MCF 10A (cell line): ENCODE measurements at regions not wholly inside any gene's neighbourhood (a gene's known extent, or its start where the extent isn't known, plus 50 kb on each side); places are given as distances from the start of the nearest gene placed in this dataset.

Experiments
- BruUV-seq: library from RNA; stranded (reverse); fragments of 400-500 nt; replicated peaks from 2 replicates; lab custom pipeline; 2021; lab: Mats Ljungman, UMichigan
- CTCF ChIA-PET: fragments of 300-600 bp; sonication (Branson Sonifier 250); formaldehyde crosslinking; extraction: SDS; loops from one replicate; lab custom pipeline; 2021; ENCODE audit warnings: antibody characterized with exemption, inconsistent platforms; lab: Yijun Ruan, JAX
- POLR2A ChIA-PET: fragments of 300-600, 350-650 bp; sonication (Branson Sonifier 250); formaldehyde crosslinking; extraction: SDS; loops from one replicate; lab custom pipeline; 2020; ENCODE audit warnings: antibody characterized with exemption, inconsistent platforms; lab: Yijun Ruan, JAX
- DNase-seq: peaks from one replicate; pipeline ENCODE4 v3.0.0-alpha.2; 2018; ENCODE audit not compliant: unreplicated experiment
- H3K27ac Mint-ChIP-seq: one replicate; pipeline ENCODE4 v1.8.0; 2022; ENCODE audit warnings: mild to moderate bottlenecking, low read depth, mixed read lengths; ENCODE audit not compliant: unreplicated experiment
- H3K27me3 Mint-ChIP-seq: one replicate; pipeline ENCODE4 v1.8.0; 2022; ENCODE audit warnings: mixed read lengths; ENCODE audit not compliant: insufficient read depth, unreplicated experiment
- H3K36me3 Mint-ChIP-seq: one replicate; pipeline ENCODE4 v1.8.0; 2022; ENCODE audit warnings: mild to moderate bottlenecking, moderate library complexity, mixed read lengths; ENCODE audit not compliant: insufficient read depth, unreplicated experiment
- H3K4me1 Mint-ChIP-seq: one replicate; pipeline ENCODE4 v1.8.0; 2022; ENCODE audit warnings: mixed read lengths; ENCODE audit not compliant: insufficient read depth, unreplicated experiment
- H3K4me3 Mint-ChIP-seq: one replicate; pipeline ENCODE4 v1.8.0; 2022; ENCODE audit warnings: mild to moderate bottlenecking, moderate library complexity, mixed read lengths; ENCODE audit not compliant: unreplicated experiment
- H3K9me3 Mint-ChIP-seq: one replicate; pipeline ENCODE4 v1.8.0; 2022; ENCODE audit warnings: mixed read lengths; ENCODE audit not compliant: unreplicated experiment
- intact Hi-C: fragments of 100-400 bp; cut with micrococcal nuclease; formaldehyde crosslinking; loops from 2 replicates; pipeline ENCODE4 v1.14.1; 2022
- TF ChIP-seq, protein P1 (sequence below): fragments of 200-600 bp; IDR thresholded peaks from one replicate; pipeline ENCODE4 v1.8.0; 2022; ENCODE audit warnings: antibody characterized with exemption, mild to moderate bottlenecking; ENCODE audit not compliant: unreplicated experiment

DNA sequence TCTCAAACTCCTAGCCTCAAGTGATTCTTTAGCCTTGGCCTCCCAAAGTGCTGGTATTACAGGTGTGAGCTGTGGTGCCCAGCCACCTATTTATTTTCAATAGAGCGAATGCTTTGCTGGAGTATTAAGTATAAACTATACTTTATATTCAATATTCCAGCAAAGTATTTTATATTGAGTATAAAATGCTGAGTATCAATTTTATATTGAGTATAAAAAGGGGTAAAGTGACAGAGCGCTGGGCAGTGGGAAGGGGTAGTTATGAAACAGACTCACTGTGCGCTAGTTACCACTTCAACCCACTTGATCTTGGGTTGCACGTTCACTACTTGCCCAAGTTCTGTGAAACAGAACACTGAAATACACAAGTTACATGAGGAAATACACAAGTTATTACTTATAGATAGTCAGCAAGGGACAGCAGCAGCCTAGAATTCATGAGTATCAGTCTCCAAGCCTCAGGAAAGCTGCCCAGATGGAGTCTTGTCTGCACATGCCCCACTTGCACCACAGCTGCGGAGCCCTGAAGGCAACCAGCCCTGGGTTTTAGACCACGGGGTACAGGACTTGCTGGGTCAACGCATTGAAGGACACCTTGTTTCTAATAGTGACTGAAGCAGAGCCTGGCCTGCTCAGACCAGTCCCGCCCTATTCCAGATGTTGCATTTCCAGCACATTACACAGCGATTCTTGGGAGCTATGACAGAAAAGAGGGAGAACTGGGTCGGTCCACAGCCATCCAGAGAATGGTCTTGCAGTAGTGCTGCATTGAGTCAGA is 51.6 kb upstream of the SYT13 start:
- intact Hi-C loops = no loop called here
- Mint-ChIP-seq H3K4me3 (no peak overlapping the region), H3K27me3 (peaks cover 33% of the 10 kb centered on the region), H3K9me3 (no peaks in the 10 kb centered on the region), H3K4me1 (peaks cover 6% of the 10 kb centered on the region), H3K36me3 (no peaks in the 10 kb centered on the region), H3K27ac (no peak overlapping the region)
- no TSS peak for BruUV-seq
- ChIA-PET CTCF (interaction anchor here (0.5 to 6.0 kb wide), 10 partner anchors 10 to 1126 kb away, joined by 3 to 70 read pairs (median 4); no protein-coding TSS in a partner anchor), POLR2A (interaction anchor here (0.7 to 1.1 kb wide), 4 partner anchors 9 to 434 kb away, joined by 3 read pairs; no protein-coding TSS in a partner anchor)
- TF ChIP-seq, protein P1, sequence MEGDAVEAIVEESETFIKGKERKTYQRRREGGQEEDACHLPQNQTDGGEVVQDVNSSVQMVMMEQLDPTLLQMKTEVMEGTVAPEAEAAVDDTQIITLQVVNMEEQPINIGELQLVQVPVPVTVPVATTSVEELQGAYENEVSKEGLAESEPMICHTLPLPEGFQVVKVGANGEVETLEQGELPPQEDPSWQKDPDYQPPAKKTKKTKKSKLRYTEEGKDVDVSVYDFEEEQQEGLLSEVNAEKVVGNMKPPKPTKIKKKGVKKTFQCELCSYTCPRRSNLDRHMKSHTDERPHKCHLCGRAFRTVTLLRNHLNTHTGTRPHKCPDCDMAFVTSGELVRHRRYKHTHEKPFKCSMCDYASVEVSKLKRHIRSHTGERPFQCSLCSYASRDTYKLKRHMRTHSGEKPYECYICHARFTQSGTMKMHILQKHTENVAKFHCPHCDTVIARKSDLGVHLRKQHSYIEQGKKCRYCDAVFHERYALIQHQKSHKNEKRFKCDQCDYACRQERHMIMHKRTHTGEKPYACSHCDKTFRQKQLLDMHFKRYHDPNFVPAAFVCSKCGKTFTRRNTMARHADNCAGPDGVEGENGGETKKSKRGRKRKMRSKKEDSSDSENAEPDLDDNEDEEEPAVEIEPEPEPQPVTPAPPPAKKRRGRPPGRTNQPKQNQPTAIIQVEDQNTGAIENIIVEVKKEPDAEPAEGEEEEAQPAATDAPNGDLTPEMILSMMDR = no peak
- DNase-seq = peak; percentile 16

DNA sequence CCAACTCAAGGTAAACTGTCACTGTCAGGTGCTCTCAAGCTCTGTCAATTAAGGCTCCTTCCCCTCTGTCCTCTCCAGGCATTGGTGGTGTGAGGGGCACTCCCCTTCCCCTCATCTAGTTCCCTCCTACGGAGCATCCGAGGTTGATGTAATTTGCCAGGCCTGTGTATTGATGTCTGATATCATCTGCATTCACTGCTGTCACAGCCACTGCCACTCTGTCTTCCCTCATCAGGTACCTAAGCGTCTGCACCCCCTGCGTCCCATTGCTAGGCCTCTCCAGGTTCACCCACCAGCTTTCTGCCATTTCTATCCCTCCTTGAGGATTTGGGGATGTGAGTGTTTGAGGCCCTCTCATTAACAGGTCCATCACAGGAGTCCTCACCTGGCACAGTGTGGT is 50.0 kb upstream of the SYT13 start:
- no peak overlapping the region for H3K4me3 Mint-ChIP-seq
- no peaks in the 10 kb centered on the region for H3K9me3 Mint-ChIP-seq
- BruUV-seq = no TSS peak
- no peaks in the 10 kb centered on the region for H3K36me3 Mint-ChIP-seq
- intact Hi-C loops = no loop called here
- peaks cover 16% of the 10 kb centered on the region for H3K27me3 Mint-ChIP-seq
- no peak for DNase-seq
- H3K27ac Mint-ChIP-seq = no peak overlapping the region
- ChIA-PET CTCF (interaction anchor here (0.6 to 9.1 kb wide), 9 partner anchors 10 to 642 kb away, joined by 3 to 121 read pairs (median 5); no protein-coding TSS in a partner anchor), POLR2A (no interaction called here)
- H3K4me1 Mint-ChIP-seq = peaks cover 12% of the 10 kb centered on the region
- TF ChIP-seq, protein P1 = no peak
